GM21423 (cell line): ENCODE measurements at regions not wholly inside any gene's neighbourhood (a gene's known extent, or its start where the extent isn't known, plus 50 kb on each side); places are given as distances from the start of the nearest gene placed in this dataset.
"Not testable (repeated sequence)": the region's sequence is repeated elsewhere in the genome, so short reads cannot be mapped to it uniquely, and the experiment has no call there.

ENCODE experiments used
- ATAC-seq: cut with Tn5 transposase; IDR thresholded peaks from one replicate; pipeline ENCODE4 v1.9.1; 2021; ENCODE audit warnings: mild to moderate bottlenecking, moderate library complexity; ENCODE audit not compliant: unreplicated experiment

DNA sequence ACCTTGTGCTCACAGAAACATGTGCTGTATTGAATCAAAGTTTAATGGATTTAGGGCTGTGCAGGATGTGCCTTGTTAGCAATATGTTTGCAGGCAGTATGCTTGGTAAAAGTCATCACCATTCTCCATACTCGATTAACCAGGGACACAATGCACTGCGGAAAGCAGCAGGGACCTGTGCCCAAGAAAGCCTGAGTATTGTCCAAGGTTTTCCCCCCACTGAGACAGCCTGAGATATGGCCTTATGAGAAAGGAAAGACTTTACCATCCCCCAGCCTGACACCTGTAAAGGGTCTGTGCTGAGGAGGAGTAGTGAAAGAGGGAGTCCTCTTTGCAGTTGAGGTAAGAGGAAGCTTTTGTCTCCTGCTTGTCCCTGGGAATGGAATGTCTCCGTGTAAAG, 476.2 kb downstream of the DIRAS2 start:
- not testable (repeated sequence) for ATAC-seq

DNA sequence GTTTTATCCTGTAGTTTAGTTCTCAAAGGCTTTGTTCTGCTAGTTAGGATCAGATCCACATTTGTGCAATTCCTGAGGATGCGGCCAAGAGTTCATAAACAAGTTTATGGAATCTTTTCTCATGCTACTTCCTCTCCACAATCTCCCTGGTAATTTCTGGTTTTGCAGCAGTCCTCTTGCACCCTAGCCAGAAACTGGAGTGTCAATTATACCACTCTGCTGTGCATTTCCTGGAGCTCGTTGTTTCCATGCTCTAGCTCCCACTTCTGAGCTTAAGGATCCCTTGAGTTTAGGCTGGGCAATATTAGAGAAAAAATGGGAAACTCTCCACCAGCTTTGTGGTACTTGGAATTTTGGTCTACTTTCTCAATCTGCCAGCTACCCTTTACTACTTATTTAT, 474.7 kb downstream of the DIRAS2 start:
- no peak for ATAC-seq

DNA sequence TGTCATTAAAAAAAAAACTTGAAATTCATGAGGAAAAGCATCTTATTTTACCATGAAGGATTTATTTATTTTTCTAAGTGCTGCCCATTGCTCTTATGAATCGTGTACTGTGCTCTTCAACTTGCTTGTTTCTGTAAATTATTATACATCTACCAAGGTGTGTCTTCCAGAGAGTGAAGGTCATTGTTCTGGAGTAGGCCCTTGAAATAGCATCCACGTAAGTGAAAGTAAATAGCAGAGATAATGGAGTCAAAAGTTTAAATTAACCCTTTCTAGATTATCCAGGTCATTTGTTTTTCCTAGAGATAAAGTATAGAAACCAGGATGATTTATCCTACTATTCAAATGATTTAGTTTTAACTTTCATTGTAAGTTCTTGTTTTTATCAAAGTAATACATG, 473.1 kb downstream of the DIRAS2 start:
- ATAC-seq = no peak

DNA sequence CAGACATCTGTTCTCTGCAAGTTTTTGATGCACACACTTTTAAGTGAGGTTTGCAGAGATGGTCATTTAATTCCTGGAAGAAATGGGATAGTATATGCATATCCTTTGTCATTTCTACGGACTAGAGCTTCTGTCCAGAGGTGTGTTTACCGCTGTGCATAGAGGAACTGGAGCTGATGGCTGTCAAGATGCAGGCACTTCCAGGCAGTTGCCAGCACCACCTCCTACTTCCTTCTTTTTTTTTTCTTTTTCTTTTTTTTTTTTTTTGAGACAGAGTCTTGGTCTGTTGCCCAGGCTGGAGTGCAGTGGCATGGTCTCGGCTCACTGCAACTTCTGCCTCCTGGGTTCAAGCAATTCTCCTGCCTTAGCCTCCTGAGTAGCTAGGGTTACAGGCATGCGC, 468.7 kb downstream of the DIRAS2 start:
- ATAC-seq = not testable (repeated sequence)

DNA sequence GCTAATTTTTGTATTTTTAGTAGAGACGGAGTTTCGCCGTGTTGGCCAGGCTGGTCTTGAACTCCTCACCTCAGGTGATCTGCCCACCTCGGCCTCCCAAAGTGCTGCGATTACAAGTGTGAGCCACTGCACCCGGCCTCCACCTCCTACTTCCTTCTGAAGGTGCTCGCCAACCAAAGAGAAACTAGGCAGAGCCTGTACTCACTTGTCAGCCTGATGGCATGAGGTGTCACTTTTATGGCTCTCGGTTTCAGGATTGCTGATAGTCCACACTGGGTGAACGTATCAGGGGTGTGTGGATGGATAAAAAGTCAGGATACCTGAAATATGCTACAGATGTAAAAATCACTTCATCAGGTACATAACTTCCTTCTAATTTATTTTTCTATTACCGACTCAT, 468.3 kb downstream of the DIRAS2 start:
- not testable (repeated sequence) for ATAC-seq

DNA sequence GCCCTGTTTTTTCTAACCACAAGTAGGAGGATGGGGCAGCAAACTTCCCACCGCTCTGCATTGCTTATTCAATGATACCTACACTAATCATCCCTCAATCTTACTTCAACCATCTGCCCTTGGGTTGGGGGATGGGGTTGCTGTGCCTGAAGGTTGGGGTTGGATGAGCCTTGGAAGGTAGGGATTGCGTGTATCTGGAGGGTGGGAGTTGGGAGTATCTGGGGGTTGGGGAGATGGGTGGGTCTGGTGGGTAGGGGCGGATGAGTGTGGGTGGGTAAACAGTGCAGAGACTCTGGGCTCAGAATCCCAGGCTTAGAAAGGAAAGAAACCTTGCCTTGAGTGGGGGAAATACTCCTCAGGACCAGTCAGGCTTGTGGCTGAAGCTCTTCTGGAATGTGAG, 467.4 kb downstream of the DIRAS2 start:
- ATAC-seq = no peak

DNA sequence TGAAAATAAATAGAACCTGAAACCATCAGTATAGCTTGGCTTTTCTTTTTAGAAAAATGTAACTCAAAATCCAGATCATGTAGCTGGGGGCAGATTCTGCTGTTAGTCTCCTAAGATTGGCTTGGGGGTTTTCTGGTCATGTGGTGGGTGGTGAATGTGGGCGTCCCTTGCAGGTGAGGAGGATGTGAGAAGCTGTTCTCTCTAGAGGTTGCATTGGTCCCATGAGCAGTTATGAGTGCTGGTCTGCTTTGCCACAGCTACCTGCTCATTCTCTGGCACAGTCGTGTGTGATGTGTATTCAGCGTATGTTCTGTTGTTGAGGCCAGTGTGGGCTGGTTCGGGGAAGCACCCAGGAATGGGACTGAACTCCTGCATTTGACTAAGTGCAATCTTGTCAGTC, 466.8 kb downstream of the DIRAS2 start:
- ATAC-seq = no peak

DNA sequence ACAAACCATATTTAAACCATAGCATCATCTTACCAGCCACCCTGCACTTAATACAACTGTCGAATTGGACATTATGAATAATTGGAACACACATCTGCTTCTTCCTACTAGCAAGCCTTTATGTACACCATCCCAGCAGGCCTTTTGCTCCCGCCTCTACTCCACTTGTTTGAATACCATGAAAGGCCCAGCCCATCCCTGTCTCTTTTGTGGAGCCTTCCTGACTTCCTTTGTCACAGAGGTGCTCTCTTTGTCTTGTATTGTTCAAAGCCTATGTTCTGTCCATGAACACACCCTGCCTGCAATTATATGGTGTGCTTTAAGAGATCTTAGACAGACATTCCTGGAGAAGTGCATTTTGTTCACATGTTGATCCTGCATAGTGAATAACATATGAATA, 465.7 kb downstream of the DIRAS2 start:
- no peak for ATAC-seq

DNA sequence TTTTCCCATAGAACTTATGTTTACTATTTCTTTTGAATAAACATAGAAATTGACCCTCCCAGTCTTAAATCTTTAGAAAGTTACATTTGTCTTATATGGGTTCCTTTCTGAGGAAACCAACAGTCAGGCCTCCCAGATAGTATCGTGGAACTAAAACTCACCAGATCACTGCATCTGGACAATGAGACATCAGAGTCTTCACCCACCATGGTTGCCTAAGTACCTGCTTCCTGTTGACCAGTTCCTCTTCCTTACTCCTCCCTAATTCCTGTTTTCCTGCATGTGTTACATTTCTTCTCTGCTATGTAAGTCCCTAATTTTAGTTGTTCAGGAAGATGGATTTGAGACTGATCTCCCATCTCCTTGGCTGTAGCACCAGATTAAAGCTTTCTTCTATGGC, 462.2 kb downstream of the DIRAS2 start:
- no peak for ATAC-seq

DNA sequence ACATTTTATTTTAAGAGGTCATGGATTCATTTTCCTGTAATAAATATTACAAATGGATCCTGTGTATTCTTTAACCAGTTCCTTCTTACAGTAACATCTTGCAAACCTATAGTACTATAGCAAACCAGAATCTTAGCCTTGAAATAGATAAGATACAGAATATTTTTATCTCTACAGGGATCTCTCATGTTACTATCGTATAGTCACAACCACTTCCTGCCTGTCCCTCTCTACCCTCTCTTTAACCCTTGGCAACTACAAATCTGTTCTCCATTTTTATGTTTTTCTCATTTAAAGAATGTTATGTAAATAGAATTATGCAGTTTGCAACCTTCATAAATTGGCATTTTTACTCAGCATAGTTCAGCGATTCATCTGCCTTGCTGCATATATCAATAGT, 454.0 kb downstream of the DIRAS2 start:
- ATAC-seq = peak; percentile 31

DNA sequence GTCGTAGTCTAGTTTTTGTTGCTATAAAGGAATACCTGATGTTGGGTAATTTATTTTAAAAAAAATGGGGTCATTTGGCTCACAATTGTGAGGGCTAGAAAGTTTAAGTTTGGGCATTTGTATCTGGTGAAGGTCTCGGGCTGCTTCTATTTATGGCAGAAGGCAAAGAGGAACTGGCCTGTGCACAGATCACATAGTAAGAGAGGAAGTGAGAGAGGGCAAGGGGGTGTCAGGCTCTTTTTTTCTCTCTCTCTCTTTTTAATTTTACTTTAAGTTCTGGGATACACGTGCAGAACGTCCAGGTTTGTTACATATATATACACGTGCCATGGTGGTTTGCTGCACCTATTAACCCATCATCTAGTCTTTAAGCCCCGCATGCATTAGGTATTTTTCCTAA, 453.3 kb downstream of the DIRAS2 start:
- peak; percentile 95 for ATAC-seq

DNA sequence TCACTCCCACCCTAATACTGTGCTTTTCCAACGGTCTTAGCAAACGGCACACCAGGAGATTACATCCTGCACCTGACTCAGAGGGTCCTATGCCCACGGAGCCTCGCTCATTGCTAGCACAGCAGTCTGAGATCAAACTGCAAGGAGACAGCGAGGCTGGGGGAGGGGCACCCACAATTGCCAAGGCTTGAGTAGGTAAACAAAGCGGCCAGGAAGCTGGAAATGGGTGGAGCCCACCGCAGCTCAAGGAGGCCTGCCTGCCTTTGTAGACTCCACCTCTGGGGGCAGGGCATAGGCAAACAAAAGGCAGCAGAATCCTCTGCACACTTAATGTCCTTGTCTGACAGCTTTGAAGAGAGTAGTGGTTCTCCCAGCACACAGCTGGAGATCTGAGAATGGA, 450.2 kb downstream of the DIRAS2 start:
- not testable (repeated sequence) for ATAC-seq

DNA sequence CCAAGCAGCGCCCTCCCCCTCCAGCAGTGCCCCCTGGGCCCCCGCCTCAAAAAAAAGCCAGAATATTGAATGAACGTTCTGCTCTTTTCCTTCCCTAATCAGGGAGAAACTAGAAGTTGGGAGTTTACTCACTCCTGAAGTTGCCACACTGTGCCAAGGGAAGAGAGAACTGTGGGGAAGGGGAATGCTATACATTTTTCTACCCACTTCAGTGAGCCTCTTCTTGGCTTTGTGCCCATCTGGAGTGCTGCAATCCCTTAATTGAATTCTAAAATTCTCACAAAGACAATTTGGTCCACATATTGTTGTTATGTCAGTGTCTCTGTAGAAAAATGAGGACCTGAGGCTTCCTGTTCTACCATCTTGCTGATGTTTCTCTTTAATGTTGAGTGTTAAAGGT, 443.7 kb downstream of the DIRAS2 start:
- no peak for ATAC-seq

DNA sequence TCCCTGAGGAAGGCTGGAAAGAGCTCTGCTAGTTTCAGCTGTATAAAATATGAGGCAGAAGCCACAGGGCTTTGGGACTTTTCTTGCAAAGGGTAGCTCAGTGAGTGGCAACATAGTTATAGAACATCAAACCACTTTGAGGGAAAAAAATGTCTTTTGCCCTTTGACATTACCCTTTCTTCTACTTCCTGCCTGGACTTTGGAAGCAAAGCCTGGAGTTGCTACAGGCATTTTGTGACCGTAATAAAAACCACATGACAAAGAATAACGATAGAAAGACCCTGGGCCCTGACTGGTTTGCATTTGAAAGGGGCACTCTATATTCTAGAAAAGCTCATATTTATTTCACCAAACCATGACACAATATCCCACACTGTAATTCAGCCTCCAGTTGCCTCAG, 440.9 kb downstream of the DIRAS2 start:
- ATAC-seq = no peak

DNA sequence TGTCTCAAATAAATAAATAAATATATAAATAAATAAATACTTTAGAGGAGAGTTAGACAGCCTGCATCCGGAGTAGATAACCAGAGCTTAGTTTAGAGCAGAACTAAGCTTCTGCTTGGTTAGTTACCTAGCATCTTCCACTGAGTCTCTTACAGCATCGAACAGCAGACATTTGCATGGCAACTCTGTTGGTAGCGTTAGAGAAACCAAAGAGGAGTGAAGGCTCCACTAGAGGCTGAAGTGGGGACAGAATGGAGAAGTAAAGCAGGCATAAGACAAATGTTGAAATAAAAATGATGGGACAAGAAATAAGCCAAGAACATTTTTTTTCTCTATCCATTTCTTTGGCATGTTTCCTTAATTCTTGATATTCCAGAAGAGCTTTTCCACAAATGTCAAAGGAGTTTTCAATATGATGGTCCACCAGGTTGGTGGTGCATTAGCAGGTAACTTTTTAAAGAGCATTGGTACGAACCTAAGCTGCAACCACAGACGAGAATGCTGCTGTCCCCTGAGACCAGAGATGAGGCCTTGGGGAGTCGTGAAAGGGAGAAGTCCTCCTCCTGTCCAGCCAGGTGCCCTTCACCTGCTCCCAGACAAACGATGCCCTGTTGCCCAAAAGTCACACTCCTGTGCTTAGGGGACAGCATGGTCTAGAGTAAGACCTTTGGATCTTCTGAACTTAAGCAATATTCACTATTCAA, 438.3 kb downstream of the DIRAS2 start:
- no peak for ATAC-seq

DNA sequence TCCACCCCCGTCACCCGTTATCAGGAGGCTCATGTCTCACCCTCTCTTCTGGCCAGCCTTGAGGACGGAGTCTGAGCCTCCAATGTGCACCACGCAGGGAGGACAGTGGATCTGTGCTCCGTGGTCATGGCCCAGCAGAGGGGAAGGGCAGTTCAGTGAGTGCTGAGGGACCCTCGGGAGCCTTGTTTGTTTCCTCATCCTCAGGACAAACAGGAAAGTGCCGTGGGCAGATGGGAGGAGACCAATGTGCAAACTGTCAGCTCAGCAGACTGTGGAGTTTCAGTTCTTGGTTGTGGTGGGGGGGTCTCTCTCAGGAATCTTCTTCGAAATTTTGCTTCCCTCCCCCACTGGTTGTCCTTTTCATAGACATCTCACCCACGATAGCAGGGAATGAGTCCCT, 429.6 kb downstream of the DIRAS2 start:
- not testable (repeated sequence) for ATAC-seq

DNA sequence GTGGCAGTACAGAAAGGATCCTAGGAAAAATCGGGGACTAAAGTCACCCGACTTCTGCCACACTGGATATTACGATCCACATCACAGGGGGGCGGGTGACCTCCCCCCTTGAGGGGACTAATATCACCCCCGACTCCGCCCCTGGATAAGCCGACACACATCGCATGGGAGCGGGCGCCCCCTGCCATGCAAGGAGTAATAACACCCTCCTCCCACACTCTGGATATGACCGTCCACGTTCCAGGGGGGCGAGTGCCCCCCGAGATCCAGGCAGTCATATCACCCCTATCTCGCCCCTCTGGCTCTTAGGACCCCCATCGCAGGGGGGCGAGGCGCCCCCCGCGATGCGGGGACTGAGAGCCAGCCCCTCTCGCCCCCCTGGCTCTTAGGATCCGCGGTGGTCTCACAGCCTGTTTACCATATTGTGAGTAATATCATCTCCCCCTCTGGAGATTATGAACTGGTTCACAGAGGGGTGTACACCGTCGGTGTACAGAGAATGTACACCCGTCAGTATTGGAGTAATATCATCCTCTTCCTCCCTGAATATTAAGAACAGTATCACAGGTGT, 423.0 kb downstream of the DIRAS2 start:
- no peak for ATAC-seq

DNA sequence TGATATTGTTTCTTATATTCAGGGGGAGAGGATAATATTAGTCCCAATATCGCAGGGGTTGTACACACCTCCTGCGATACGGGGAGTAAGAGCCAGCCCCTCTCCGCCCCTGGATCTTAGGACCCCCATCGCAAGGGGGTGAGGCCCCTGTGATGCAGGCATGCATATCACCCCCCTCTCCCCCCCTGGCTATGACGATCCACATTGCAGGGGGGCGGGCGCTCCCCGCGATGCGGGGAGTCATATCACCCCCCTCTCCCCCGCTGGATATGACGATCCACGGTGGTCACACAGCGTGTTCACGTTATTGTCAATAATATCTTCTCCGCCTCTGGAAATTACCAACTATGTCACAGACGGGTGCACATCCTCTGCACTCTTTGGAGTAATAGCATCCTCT, 420.7 kb downstream of the DIRAS2 start:
- not testable (repeated sequence) for ATAC-seq

DNA sequence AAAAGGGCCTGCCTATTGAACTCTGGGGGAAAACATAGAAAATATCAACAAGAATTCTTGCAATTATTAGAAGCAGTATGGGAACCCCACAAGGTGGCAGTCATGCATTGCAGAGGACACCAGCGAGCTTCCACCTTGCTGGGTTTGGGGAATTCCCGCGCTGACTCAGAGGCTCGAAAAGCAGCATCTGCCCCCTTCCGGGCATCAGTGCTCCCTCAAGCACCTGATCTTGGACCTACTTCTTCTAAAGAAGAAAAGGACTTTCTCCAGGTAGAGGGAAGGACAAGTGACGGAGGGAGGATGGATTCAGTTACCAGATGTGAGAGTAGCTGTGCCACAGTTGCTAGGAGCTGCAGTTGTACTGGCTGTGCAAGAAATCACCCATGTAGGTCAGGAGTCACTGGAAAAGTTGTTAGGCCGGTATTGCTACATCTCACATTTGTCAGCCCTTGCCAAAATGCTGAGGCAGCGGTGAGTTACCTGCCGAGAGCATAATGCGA, 415.7 kb downstream of the DIRAS2 start:
- not testable (repeated sequence) for ATAC-seq

DNA sequence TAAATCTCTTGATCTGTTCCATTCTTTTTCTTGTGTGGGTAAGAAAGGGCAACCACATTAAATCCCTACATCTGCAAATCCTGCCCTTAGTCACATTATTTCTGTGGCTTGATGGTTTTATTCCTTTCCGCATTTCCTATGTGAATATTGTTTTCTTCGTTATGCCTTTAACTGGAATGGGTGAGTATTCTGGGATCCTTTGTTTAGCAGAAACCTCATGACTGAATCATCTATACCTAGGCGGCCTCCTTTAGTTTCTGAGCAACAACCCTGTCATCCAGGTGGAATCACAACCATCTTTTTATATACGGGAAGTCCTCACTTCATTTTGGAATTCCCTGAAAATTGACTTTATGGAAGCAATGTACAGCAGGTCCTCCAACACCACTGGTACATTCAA, 409.5 kb downstream of the DIRAS2 start:
- ATAC-seq = not testable (repeated sequence)

DNA sequence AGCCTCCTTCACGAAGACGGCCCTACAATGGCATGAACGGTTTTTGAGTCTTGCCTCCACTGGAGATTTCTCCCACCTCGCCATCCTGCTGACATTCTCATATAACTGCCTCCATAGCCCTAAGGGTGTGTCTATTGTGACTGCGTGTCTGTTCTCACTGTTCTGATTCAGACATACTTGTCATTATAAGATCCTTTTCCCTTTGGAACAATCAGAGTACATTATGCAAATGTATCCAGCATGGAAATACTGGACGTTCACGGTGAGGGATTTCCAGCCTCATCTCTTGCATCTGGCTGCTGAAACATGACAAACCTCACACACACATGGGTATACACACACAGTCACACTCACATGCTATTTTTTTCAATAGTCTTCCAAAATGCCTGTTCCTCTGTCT, 402.1 kb downstream of the DIRAS2 start:
- ATAC-seq = no peak

DNA sequence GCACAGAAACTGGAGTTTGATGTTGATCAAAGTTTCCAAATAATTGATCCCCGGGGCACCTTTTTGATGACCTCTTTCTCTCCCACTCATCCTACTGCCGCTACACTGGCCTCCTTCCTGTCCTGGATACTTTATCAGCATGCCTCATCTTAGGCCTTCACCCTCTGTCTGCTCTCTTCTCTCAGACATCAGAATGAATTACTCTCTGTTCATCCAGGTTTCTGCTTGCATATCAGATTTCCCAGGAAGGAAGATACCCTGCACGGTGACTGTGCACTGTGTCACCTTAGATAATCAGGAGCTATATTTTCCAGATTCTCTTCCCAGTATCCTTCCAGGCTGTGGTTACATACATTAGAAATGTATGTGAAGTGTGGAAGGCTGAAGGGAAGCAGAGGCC, 397.0 kb downstream of the DIRAS2 start:
- ATAC-seq = no peak

DNA sequence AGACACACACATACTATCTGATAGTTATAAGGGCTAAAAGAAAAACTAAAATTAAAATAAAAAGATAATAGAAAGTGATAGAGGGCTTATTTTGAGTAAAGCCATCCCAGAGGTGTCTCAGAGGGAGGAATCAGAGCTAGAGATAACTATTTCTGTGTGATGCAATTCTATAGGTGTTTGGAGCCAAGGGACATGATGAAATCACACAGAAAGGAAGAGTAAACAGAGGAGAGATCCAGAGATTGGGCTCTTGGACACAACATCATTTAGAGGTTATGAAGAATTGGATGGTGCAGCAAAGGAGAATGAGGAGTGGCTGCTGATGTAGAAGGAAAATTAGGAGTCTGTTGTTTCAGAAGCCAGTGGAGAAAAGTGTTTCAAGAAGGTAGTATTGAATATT, 393.5 kb downstream of the DIRAS2 start:
- no peak for ATAC-seq
